ENCODE measurements at regions not wholly inside any gene's neighbourhood (a gene's known extent, or its start where the extent isn't known, plus 50 kb on each side); places are given as distances from the start of the nearest gene placed in this dataset.

DNA sequence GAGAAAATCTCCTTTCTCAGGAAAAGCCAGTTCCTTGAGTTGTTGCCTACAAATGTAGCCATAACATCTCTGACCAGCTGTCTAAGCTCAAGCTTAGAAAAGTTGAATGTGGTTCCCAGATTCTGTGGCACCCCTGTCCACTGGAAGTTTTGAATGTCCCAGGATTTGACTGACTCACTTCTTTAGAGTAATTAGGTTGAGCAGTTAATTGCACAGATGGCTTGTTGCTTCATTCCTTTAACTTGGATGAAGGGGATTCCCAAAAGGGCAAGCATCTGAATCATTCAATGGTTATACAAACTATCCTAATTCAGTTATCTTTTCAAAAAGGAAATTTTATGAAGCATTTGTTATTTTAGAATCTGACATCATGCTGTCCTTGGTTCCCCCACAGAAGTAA is 374.7 kb downstream of the LNPK start:
- DNase-seq = no peak
- H3K4me3 ChIP-seq = no peak overlapping the region
- H3K27ac ChIP-seq = no peak overlapping the region
- H3K4me1 ChIP-seq = no peaks in the 10 kb centered on the region
- H3K27me3 ChIP-seq = no peaks in the 10 kb centered on the region
- H3K36me3 ChIP-seq = no peaks in the 10 kb centered on the region
- no peaks in the 10 kb centered on the region for H3K9me3 ChIP-seq
- TF ChIP-seq, protein P1, sequence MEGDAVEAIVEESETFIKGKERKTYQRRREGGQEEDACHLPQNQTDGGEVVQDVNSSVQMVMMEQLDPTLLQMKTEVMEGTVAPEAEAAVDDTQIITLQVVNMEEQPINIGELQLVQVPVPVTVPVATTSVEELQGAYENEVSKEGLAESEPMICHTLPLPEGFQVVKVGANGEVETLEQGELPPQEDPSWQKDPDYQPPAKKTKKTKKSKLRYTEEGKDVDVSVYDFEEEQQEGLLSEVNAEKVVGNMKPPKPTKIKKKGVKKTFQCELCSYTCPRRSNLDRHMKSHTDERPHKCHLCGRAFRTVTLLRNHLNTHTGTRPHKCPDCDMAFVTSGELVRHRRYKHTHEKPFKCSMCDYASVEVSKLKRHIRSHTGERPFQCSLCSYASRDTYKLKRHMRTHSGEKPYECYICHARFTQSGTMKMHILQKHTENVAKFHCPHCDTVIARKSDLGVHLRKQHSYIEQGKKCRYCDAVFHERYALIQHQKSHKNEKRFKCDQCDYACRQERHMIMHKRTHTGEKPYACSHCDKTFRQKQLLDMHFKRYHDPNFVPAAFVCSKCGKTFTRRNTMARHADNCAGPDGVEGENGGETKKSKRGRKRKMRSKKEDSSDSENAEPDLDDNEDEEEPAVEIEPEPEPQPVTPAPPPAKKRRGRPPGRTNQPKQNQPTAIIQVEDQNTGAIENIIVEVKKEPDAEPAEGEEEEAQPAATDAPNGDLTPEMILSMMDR (IDR thresholded peaks at IDR 0.05) = no peak
- TF ChIP-seq POLR2A (IDR thresholded peaks at IDR 0.05) = no peak
- intact Hi-C loops (cut with DNase I; ENCODE audit: low total_unique reads) = no loop called here

DNA sequence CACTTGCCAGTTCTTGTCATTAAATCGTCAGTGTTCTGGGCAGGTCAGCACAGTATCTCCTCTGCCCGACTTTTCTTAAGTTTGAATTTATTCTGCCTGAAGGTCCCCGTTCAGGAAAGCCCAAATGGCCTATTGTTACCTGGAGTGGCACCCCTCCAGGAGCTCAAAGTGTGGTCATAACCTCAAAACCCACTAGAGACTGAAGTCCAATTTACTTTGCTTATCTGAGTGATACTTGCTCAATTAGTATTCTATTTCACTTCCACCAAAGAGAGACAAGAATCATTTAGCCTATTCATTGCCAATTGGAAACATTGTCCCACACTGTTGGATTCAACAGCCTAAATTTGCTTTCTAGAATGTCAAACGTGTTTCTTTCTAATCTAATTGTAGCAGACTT is 375.3 kb downstream of the LNPK start:
- Histone ChIP-seq H3K27ac (no peak overlapping the region), H3K9me3 (no peaks in the 10 kb centered on the region)
- intact Hi-C loops (cut with DNase I; ENCODE audit: low total_unique reads) = no loop called here

DNA sequence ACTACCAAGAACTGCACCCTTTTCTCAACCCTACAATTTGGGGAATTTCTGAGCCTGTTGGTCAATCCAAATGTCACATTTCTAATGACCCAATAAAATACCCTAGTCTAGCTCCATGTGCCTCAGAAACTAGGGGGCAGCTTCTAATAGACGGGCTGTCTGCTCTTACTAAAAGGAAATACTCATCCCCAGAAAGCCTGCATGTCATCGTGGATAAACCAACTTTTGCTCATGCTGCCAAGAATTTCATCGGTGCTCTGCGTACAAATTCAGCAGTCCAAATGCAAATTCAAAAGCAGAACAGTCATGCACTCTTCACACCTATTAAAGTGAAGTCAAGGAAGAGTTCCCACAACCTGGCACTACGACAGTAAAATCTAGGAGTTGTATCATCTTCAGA is 377.3 kb downstream of the LNPK start:
- TF ChIP-seq, protein P1 (IDR thresholded peaks at IDR 0.05) = no peak
- TF ChIP-seq POLR2A (IDR thresholded peaks at IDR 0.05) = no peak
- no peaks in the 10 kb centered on the region for H3K9me3 ChIP-seq
- no peaks in the 10 kb centered on the region for H3K27me3 ChIP-seq
- intact Hi-C loops (cut with DNase I; ENCODE audit: low total_unique reads) = no loop called here
- no peak overlapping the region for H3K27ac ChIP-seq
- no peaks in the 10 kb centered on the region for H3K36me3 ChIP-seq
- no peak overlapping the region for H3K4me3 ChIP-seq
- H3K4me1 ChIP-seq = no peaks in the 10 kb centered on the region
- no peak for DNase-seq

More for the DNA sequence above, 375.3 kb downstream of the LNPK start:
- DNase-seq = no peak
- H3K4me3 ChIP-seq = no peak overlapping the region
- no peaks in the 10 kb centered on the region for H3K4me1 ChIP-seq
- H3K27me3 ChIP-seq = no peaks in the 10 kb centered on the region
- no peaks in the 10 kb centered on the region for H3K36me3 ChIP-seq
- TF ChIP-seq, protein P1 (IDR thresholded peaks at IDR 0.05) = no peak
- no peak for TF ChIP-seq POLR2A (IDR thresholded peaks at IDR 0.05)

DNA sequence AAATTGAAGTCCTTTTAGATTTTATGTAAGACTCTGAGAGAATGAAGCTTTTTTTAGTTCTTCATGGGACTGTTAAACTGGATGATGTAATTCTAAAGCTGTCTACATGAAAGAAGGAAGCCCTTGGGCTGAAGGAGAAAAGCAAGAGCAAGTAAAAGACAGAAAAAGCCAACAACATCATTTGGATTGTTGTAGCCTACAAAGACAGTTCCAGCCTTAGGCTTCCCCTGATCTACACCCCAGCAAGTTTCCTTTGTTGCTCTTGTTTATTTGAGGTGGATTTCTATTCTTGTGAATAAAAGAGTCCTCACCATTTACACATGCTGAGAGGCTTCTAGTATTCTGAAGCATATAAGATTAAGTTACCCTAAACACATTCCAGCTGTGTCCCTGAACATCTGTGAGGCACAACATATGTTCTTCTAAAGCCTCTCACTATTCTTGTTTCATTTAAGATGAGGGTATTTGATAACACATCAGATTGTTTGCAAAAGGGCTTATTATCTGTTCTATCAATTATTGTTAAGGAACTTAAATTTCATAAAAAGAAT is 377.8 kb downstream of the LNPK start:
- Histone ChIP-seq H3K9me3 (no peaks in the 10 kb centered on the region), H3K27ac (no peak overlapping the region), H3K27me3 (no peaks in the 10 kb centered on the region), H3K4me3 (no peak overlapping the region), H3K4me1 (no peaks in the 10 kb centered on the region), H3K36me3 (no peaks in the 10 kb centered on the region)
- DNase-seq = no peak
- intact Hi-C loops (cut with DNase I; ENCODE audit: low total_unique reads) = no loop called here
- TF ChIP-seq, protein P1 (IDR thresholded peaks at IDR 0.05) = no peak
- TF ChIP-seq POLR2A (IDR thresholded peaks at IDR 0.05) = no peak

DNA sequence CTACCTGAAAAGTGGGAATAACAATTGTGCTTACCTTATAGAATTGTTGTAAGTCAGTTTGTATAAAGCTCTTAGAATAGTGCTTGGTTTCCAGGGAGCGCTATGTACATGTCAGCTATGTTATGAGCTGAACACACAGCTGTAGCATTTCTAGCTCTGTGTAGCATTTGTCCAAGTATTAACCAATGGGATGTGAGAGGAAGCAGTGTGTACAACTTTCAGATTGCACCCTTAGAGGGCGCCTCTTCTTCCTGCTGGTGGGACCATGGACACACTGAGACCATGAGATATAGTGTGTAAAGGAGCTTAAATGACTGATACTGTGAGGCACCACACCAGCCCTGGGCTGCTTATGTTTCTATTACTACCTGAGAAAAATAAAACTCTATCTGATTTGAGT is 380.2 kb downstream of the LNPK start:
- H3K27ac ChIP-seq = no peak overlapping the region
- DNase-seq = no peak
- no peak for TF ChIP-seq POLR2A (IDR thresholded peaks at IDR 0.05)
- TF ChIP-seq, protein P1 (IDR thresholded peaks at IDR 0.05) = no peak

More for the DNA sequence above, 380.2 kb downstream of the LNPK start:
- no peaks in the 10 kb centered on the region for H3K36me3 ChIP-seq
- H3K9me3 ChIP-seq = no peaks in the 10 kb centered on the region
- H3K4me3 ChIP-seq = no peak overlapping the region
- H3K4me1 ChIP-seq = no peaks in the 10 kb centered on the region
- intact Hi-C loops (cut with DNase I; ENCODE audit: low total_unique reads) = no loop called here
- H3K27me3 ChIP-seq = no peaks in the 10 kb centered on the region

Data from uterus (tissue), 3 donors.